ENCODE measurements at regions not wholly inside any gene's neighbourhood (a gene's known extent, or its start where the extent isn't known, plus 50 kb on each side); places are given as distances from the start of the nearest gene placed in this dataset.
A peak's percentile ranks its signal among the peaks of the same experiment; 100 is the strongest.

DNA sequence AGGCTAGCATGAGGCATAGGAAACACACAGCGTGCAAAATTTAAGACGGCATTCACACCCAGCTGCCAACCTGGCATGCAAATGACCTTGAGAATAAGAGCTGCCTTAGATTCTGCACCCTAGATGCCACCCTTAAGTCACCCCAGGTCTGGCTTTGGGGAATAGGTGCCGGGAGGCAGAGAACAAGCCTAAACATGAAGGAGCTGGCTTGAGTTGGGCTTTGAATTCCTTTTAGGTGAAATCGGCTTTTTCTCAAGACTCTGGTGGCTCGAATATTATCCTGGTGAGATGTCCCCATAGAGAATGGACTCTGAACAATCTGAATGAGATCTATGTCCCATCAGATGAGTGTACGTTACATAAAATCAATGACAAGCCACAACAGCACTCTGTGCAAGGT, 1090.5 kb downstream of the VRK1 start:
- DNase-seq (ENCODE audit: low spot score): no peak
- peaks cover 7% of the 10 kb centered on the region for H3K36me3 Mint-ChIP-seq (ENCODE audit: low read depth)

GRCh38 chr14:97888331-97888730, 1091.1 kb downstream of the VRK1 start:
- intact Hi-C loops (cut with micrococcal nuclease): no loop called here
- Mint-ChIP-seq H3K27me3 (ENCODE audit: low read depth) (no peaks in the 10 kb centered on the region), H3K4me3 (ENCODE audit: low read depth) (no peak overlapping the region), H3K36me3 (ENCODE audit: low read depth) (peaks cover 7% of the 10 kb centered on the region), H3K4me1 (ENCODE audit: low read depth) (peaks cover 5% of the 10 kb centered on the region), H3K9me3 (peaks cover 19% of the 10 kb centered on the region), H3K27ac (no peak overlapping the region)
- no peak for DNase-seq (ENCODE audit: low spot score)

More for the DNA sequence above, 1090.5 kb downstream of the VRK1 start:
- no peak overlapping the region for H3K27ac Mint-ChIP-seq
- intact Hi-C loops (cut with micrococcal nuclease): no loop called here
- no peak overlapping the region for H3K4me3 Mint-ChIP-seq (ENCODE audit: low read depth)
- peaks cover 19% of the 10 kb centered on the region for H3K9me3 Mint-ChIP-seq
- peaks cover 5% of the 10 kb centered on the region for H3K4me1 Mint-ChIP-seq (ENCODE audit: low read depth)
- no peaks in the 10 kb centered on the region for H3K27me3 Mint-ChIP-seq (ENCODE audit: low read depth)

GRCh38 chr14:97891515-97891914, 1094.3 kb downstream of the VRK1 start:
- Mint-ChIP-seq H3K4me1 (ENCODE audit: low read depth) (no peaks in the 10 kb centered on the region), H3K4me3 (ENCODE audit: low read depth) (no peak overlapping the region), H3K27ac (no peak overlapping the region), H3K9me3 (peaks cover 19% of the 10 kb centered on the region), H3K36me3 (ENCODE audit: low read depth) (peaks cover 7% of the 10 kb centered on the region), H3K27me3 (ENCODE audit: low read depth) (no peaks in the 10 kb centered on the region)
- intact Hi-C loops (cut with micrococcal nuclease): no loop called here
- DNase-seq (ENCODE audit: low spot score): no peak

DNA sequence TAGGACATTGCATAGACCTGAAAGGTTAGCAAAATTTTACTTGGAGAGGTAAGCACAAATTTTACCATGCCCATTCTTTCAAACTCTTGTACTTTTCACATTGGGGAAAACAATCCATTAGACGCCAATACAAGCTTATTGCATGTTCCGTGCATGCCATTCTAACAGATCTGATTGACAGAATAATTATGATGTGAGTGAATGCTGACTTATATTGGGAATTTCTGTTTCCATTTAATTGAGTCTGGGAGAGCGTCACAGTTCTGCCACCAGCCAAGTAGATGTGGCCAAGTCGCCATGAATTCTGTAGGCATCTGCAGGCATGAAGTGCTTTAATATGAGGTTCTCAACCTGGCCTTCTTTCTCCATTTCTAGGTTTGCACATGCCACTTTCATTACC, 1097.4 kb downstream of the VRK1 start:
- DNase-seq (ENCODE audit: low spot score): no peak
- Mint-ChIP-seq H3K4me3 (ENCODE audit: low read depth) (no peak overlapping the region), H3K4me1 (ENCODE audit: low read depth) (no peaks in the 10 kb centered on the region), H3K9me3 (peaks cover under 1% of the 10 kb centered on the region), H3K27ac (no peak overlapping the region), H3K27me3 (ENCODE audit: low read depth) (no peaks in the 10 kb centered on the region), H3K36me3 (ENCODE audit: low read depth) (no peaks in the 10 kb centered on the region)
- intact Hi-C loops (cut with micrococcal nuclease): no loop called here

GRCh38 chr14:97900196-97900854, 1103.1 kb downstream of the VRK1 start:
- no peak overlapping the region for H3K4me3 Mint-ChIP-seq (ENCODE audit: low read depth)
- H3K9me3 Mint-ChIP-seq: no peaks in the 10 kb centered on the region
- intact Hi-C loops (cut with micrococcal nuclease): no loop called here
- no peak overlapping the region for H3K27ac Mint-ChIP-seq
- no peaks in the 10 kb centered on the region for H3K27me3 Mint-ChIP-seq (ENCODE audit: low read depth)
- DNase-seq (ENCODE audit: low spot score): no peak
- peaks cover 3% of the 10 kb centered on the region for H3K4me1 Mint-ChIP-seq (ENCODE audit: low read depth)
- no peaks in the 10 kb centered on the region for H3K36me3 Mint-ChIP-seq (ENCODE audit: low read depth)

GRCh38 chr14:97902630-97903029, 1105.4 kb downstream of the VRK1 start:
- Mint-ChIP-seq H3K4me3 (ENCODE audit: low read depth) (no peak overlapping the region), H3K4me1 (ENCODE audit: low read depth) (peaks cover 3% of the 10 kb centered on the region), H3K36me3 (ENCODE audit: low read depth) (no peaks in the 10 kb centered on the region), H3K27me3 (ENCODE audit: low read depth) (peaks cover 10% of the 10 kb centered on the region), H3K27ac (no peak overlapping the region), H3K9me3 (peaks cover under 1% of the 10 kb centered on the region)
- no peak for DNase-seq (ENCODE audit: low spot score)
- intact Hi-C loops (cut with micrococcal nuclease): no loop called here

- peaks cover 2% of the 10 kb centered on the region for H3K36me3 Mint-ChIP-seq (ENCODE audit: low read depth)
- H3K27ac Mint-ChIP-seq: no peak overlapping the region
- H3K27me3 Mint-ChIP-seq (ENCODE audit: low read depth): peaks cover 20% of the 10 kb centered on the region
- H3K4me3 Mint-ChIP-seq (ENCODE audit: low read depth): no peak overlapping the region
- no peak for DNase-seq (ENCODE audit: low spot score)
- peaks cover 3% of the 10 kb centered on the region for H3K4me1 Mint-ChIP-seq (ENCODE audit: low read depth)
- intact Hi-C loops (cut with micrococcal nuclease): no loop called here
- peaks cover 10% of the 10 kb centered on the region for H3K9me3 Mint-ChIP-seq
Observed at GRCh38 chr14:97903821-97904220, 1106.6 kb downstream of the VRK1 start.

DNA sequence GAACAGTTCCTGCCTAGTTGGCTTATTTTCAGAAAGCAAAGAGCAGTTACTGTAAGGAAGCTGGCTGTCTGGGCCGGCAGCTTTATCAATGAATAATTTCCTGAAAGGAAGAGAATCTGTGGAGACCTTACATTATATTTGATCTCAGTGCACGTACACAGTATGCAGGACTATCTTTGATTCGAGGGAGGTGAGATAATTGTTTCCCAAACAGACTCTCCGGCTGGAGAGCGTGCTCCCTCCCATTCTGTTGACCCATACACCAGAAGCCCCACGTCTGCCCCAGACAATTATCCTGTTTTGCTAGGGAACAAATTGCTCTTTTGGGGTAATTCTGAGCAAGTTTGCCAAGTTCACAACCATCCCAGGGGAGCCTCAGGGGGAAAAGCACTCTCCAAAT, 1115.0 kb downstream of the VRK1 start:
- no peak for DNase-seq (ENCODE audit: low spot score)
- Mint-ChIP-seq H3K9me3 (peaks cover 15% of the 10 kb centered on the region), H3K36me3 (ENCODE audit: low read depth) (peaks cover 2% of the 10 kb centered on the region), H3K27me3 (ENCODE audit: low read depth) (peaks cover 44% of the 10 kb centered on the region), H3K27ac (no peak overlapping the region), H3K4me3 (ENCODE audit: low read depth) (no peak overlapping the region), H3K4me1 (ENCODE audit: low read depth) (no peaks in the 10 kb centered on the region)
- intact Hi-C loops (cut with micrococcal nuclease): no loop called here

DNA sequence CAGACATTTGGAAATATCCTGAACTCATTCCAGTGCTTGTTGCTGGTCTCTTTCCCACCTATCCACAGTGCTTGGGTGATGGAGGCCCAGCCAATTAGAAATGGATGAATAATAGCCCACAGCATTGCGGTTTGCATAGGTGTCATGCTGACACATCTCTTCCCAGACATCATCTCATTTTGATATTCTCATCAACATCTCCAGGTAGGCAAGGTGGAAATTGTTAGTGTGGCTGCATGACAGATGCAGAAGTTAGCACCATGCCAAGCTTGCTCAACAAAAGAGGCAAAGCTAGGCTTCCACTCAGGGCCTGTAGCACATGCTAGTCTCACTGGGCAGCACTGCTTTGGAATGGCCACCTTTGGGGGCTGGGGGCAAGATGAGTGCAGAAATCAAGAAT, 1118.9 kb downstream of the VRK1 start:
- Mint-ChIP-seq H3K9me3 (no peaks in the 10 kb centered on the region), H3K27me3 (ENCODE audit: low read depth) (peaks cover 21% of the 10 kb centered on the region), H3K36me3 (ENCODE audit: low read depth) (no peaks in the 10 kb centered on the region), H3K4me1 (ENCODE audit: low read depth) (peaks cover 3% of the 10 kb centered on the region), H3K4me3 (ENCODE audit: low read depth) (no peak overlapping the region), H3K27ac (no peak overlapping the region)
- DNase-seq (ENCODE audit: low spot score): no peak
- intact Hi-C loops (cut with micrococcal nuclease): no loop called here

DNA sequence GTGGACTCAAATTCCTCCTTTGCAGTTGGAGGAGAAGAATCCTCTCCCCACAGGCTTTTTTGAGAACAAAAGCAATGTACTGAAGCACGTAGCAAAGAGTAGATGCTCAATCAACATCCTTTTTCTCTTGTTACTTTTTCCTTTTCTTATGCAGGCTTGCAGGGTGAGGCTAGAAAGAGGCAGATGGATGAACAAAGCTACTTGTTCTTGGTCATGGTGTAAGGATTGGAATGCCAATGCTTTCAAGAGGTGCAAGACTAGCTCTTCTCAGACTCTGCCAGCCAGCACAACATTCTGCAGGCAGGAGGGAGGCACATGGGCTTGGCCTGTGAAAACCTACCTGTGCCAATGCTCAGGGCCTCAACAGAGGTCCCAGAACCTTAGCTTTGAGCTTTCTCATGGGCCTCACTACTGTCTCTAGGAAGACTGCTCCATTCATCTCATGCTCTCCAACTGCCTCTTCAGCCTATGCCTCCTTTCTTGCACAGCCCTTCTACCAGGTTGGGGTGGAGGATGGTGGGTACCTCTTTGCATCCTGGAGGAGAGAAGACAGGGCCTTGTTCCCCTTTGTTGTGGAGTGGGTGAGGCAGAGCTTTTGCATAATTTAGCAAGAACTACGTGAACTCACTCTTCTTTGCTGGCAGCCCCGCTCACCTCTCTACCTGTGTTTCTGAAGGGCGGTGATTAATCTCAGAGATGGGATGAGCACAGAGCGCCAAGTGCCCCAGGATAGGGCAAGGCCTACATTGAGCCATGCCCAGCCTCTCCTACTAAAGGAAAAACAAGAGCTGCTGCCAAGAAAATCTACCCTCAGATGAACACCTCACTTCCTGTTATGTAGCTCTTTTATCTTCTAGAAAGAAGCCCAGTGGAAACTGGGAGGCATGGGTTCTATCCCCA, 1119.7 kb downstream of the VRK1 start:
- H3K9me3 Mint-ChIP-seq: no peaks in the 10 kb centered on the region
- H3K4me1 Mint-ChIP-seq (ENCODE audit: low read depth): peaks cover 3% of the 10 kb centered on the region
- intact Hi-C loops (cut with micrococcal nuclease): no loop called here
- H3K27ac Mint-ChIP-seq: no peak overlapping the region
- peaks cover 16% of the 10 kb centered on the region for H3K27me3 Mint-ChIP-seq (ENCODE audit: low read depth)
- H3K4me3 Mint-ChIP-seq (ENCODE audit: low read depth): no peak overlapping the region
- DNase-seq (ENCODE audit: low spot score): no peak
- H3K36me3 Mint-ChIP-seq (ENCODE audit: low read depth): no peaks in the 10 kb centered on the region

DNA sequence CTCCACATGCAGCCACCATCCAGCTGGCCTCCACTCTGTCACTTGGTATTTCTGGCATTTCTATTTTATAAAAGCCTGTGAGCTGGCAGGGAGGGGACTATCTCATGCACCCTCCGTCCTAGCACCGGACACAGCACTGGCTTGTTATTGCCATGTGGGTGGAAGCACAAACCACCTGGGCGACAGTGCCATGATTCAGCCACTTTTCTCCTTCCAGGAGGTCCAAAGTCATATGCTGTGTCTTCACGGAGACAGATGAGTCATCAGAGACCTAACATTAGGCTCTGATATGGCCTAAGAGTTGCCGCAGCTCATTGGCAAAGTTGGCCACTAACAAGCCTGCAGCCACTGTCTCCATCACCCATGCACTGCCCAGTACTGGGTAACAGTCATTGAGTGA, 1123.0 kb downstream of the VRK1 start:
- H3K27ac Mint-ChIP-seq: no peak overlapping the region
- H3K27me3 Mint-ChIP-seq (ENCODE audit: low read depth): peaks cover 9% of the 10 kb centered on the region
- H3K4me3 Mint-ChIP-seq (ENCODE audit: low read depth): no peak overlapping the region
- DNase-seq (ENCODE audit: low spot score): no peak
- H3K36me3 Mint-ChIP-seq (ENCODE audit: low read depth): no peaks in the 10 kb centered on the region
- H3K9me3 Mint-ChIP-seq: no peaks in the 10 kb centered on the region
- H3K4me1 Mint-ChIP-seq (ENCODE audit: low read depth): peaks cover 12% of the 10 kb centered on the region
- intact Hi-C loops (cut with micrococcal nuclease): no loop called here

DNA sequence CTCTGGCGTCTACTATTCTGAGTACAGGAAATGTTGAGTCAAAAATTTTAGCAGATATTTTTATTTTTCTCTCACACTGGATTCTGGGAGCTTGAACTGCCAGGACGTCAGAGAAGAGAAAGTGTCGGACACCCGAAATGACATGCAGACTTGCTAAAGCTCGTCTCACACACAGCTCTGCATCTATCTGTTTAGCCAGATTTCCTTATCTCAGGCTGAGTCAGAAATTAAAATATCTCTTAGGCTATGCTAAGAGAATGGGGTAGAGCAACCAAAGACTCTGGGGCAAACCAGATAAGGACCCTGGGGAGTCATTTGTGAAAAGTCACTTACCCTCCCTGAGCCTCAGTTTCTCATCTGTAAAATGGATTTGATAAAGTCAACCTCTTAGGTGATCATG, 1124.1 kb downstream of the VRK1 start:
- H3K36me3 Mint-ChIP-seq (ENCODE audit: low read depth): peaks cover 4% of the 10 kb centered on the region
- H3K27ac Mint-ChIP-seq: no peak overlapping the region
- H3K27me3 Mint-ChIP-seq (ENCODE audit: low read depth): peaks cover 9% of the 10 kb centered on the region
- H3K4me1 Mint-ChIP-seq (ENCODE audit: low read depth): peaks cover 21% of the 10 kb centered on the region
- H3K9me3 Mint-ChIP-seq: no peaks in the 10 kb centered on the region
- intact Hi-C loops (cut with micrococcal nuclease): no loop called here
- H3K4me3 Mint-ChIP-seq (ENCODE audit: low read depth): no peak overlapping the region
- no peak for DNase-seq (ENCODE audit: low spot score)

- Mint-ChIP-seq H3K27ac (peak overlapping the region; percentile 10), H3K9me3 (no peaks in the 10 kb centered on the region), H3K36me3 (ENCODE audit: low read depth) (peaks cover 8% of the 10 kb centered on the region), H3K4me3 (ENCODE audit: low read depth) (no peak overlapping the region), H3K4me1 (ENCODE audit: low read depth) (peaks cover 19% of the 10 kb centered on the region), H3K27me3 (ENCODE audit: low read depth) (peaks cover 11% of the 10 kb centered on the region)
- peak; percentile 18 for DNase-seq (ENCODE audit: low spot score)
- intact Hi-C loops (cut with micrococcal nuclease): loop anchor here (1.0 to 2.0 kb wide), 3 partner anchors 52 to 483 kb away; no protein-coding TSS in a partner anchor
Observed at GRCh38 chr14:97924922-97925613, 1127.9 kb downstream of the VRK1 start.
